ENCODE measurements at regions not wholly inside any gene's neighbourhood (a gene's known extent, or its start where the extent isn't known, plus 50 kb on each side); places are given as distances from the start of the nearest gene placed in this dataset.

DNA sequence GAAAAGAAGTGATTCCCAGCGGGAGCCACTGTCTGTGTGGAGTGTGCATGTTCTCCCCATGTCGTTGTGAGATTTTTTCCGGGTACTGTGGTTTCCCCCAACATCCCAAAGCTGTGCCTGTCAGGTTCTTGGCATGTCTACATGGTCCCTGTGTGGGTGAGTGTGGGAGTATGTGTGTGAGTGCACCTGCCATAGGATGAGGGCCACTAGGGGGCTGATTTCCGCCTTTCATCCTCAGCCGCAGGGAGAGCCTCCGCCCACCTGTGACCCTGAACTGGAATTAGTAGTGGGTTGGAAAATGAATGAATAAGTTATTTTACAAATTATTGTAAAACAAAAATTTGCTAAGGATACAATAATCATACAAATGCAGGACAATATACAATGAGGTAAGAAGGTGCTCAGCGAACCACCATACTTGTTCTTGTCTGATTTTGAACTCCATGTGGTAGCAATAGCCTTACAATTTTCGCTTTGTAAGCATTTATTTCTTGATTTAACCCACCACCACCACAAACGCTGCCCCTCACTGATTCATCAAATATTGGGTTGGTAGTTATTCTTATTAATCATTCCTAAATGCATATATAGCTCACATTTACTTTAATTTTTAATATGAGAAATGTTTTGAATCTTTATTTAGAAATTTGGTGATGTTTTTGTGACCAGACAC is 641.2 kb upstream of the VSTM2A start:
- Histone ChIP-seq H3K27ac (ENCODE audit: low read depth, low read length) (no peak overlapping the region), H3K4me2 (ENCODE audit: low read length) (no peak overlapping the region), H3K9ac (ENCODE audit: low read length) (no peak overlapping the region), H3K4me3 (replicated peaks in 1 of 2; ENCODE audit: low read depth in 1 of 2, low read length in 2 of 2) (no peak overlapping the region), H3K9me2 (ENCODE audit: insufficient read depth) (no peaks in the 10 kb centered on the region), H3K36me3 (ENCODE audit: control insufficient read depth in 1 of 2, insufficient read depth in 2 of 2, low read length in 2 of 2) (no peaks in the 10 kb centered on the region), H3K27me3 (ENCODE audit: insufficient read depth, low read length) (no peaks in the 10 kb centered on the region), H4K20me1 (ENCODE audit: insufficient read depth) (no peaks in the 10 kb centered on the region), H3K9me3 (ENCODE audit: control insufficient read depth in 1 of 2, insufficient read depth in 1 of 2, low read depth in 1 of 2, low read length in 2 of 2) (peaks cover 8 to 21% of the 10 kb centered on the region in 2 experiments; a peak in 2 of 4 replicates), H2AFZ (ENCODE audit: low read depth, low read length, poor library complexity, severe bottlenecking) (no peak overlapping the region), H3K79me2 (ENCODE audit: insufficient read depth, low read length) (no peaks in the 10 kb centered on the region), H3K4me1 (ENCODE audit: control insufficient read depth in 1 of 2, insufficient read depth in 2 of 2, low read length in 2 of 2) (no peaks in the 10 kb centered on the region)
- no peak for TF ChIP-seq SIN3A (IDR thresholded peaks at IDR 0.05; ENCODE audit: low read depth)
- TF ChIP-seq CTCF (IDR thresholded peaks at IDR 0.05 in 2 of 3, conservative IDR thresholded peaks at IDR 0.05 in 1 of 3; ENCODE audit: borderline replicate concordance in 1 of 3, insufficient read depth in 1 of 3, low read depth in 2 of 3, low read length in 2 of 3) = no peak
- no peak for TF ChIP-seq ZFX (IDR thresholded peaks at IDR 0.05)
- no peak for TF ChIP-seq SP1 (IDR thresholded peaks at IDR 0.05; ENCODE audit: low read depth)
- TF ChIP-seq CBX3 (IDR thresholded peaks at IDR 0.05; ENCODE audit: low read depth) = no peak
- no peak for TF ChIP-seq RAD21 (IDR thresholded peaks at IDR 0.05; ENCODE audit: low read depth)
- TF ChIP-seq POLR2AphosphoS5 (IDR thresholded peaks at IDR 0.05; ENCODE audit: low read depth, low read length) = no peak
- TF ChIP-seq SRF (IDR thresholded peaks at IDR 0.05; ENCODE audit: low read depth) = no peak
- TF ChIP-seq, protein P1, sequence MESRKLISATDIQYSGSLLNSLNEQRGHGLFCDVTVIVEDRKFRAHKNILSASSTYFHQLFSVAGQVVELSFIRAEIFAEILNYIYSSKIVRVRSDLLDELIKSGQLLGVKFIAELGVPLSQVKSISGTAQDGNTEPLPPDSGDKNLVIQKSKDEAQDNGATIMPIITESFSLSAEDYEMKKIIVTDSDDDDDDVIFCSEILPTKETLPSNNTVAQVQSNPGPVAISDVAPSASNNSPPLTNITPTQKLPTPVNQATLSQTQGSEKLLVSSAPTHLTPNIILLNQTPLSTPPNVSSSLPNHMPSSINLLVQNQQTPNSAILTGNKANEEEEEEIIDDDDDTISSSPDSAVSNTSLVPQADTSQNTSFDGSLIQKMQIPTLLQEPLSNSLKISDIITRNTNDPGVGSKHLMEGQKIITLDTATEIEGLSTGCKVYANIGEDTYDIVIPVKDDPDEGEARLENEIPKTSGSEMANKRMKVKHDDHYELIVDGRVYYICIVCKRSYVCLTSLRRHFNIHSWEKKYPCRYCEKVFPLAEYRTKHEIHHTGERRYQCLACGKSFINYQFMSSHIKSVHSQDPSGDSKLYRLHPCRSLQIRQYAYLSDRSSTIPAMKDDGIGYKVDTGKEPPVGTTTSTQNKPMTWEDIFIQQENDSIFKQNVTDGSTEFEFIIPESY (IDR thresholded peaks at IDR 0.05; ENCODE audit: extremely low read depth, insufficient replicate concordance, low read length) = no peak
- no peak for TF ChIP-seq POLR2A (IDR thresholded peaks at IDR 0.05; ENCODE audit: borderline replicate concordance, extremely low read depth, insufficient read depth, insufficient read length)
- TF ChIP-seq YY1 (IDR thresholded peaks at IDR 0.05; ENCODE audit: extremely low read depth, insufficient replicate concordance, low read depth, low read length) = no peak
- TF ChIP-seq, protein P2, sequence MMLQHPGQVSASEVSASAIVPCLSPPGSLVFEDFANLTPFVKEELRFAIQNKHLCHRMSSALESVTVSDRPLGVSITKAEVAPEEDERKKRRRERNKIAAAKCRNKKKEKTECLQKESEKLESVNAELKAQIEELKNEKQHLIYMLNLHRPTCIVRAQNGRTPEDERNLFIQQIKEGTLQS (IDR thresholded peaks at IDR 0.05) = no peak
- TF ChIP-seq EZH2 (IDR thresholded peaks at IDR 0.05) = no peak
- TF ChIP-seq REST (IDR thresholded peaks at IDR 0.05; ENCODE audit: low read depth) = no peak
- no peak for TF ChIP-seq MAX (IDR thresholded peaks at IDR 0.05)
- TF ChIP-seq ELF1 (IDR thresholded peaks at IDR 0.05; ENCODE audit: borderline replicate concordance, low read depth) = no peak
- no peak for TF ChIP-seq JUND (IDR thresholded peaks at IDR 0.05)
- no peak for DNase-seq (ENCODE audit: low read depth, low spot score)
- ChIA-PET CTCF (no interaction called here), RAD21 (ENCODE audit: low non-redundant PET in 1 of 2, low total read pairs in 2 of 2, uncharacterized antibody in 2 of 2, unreplicated experiment in 2 of 2) (no interaction called here), POLR2A (no interaction called here)
- BruUV-seq (replicated peaks) = no TSS peak
- intact Hi-C loops (cut with micrococcal nuclease) = loop anchor here (10.0 kb wide), 1 partner anchor 64 kb away; no protein-coding TSS in a partner anchor
- no peak for ATAC-seq

Measured in HCT116 (cell line).